ENCODE measurements at regions not wholly inside any gene's neighbourhood (a gene's known extent, or its start where the extent isn't known, plus 50 kb on each side); places are given as distances from the start of the nearest gene placed in this dataset.

GRCh38 chr5:68353605-68354004 lies 138.0 kb downstream of the PIK3R1 start:
- TF ChIP-seq CBFB (CRISPR knock-in tag; IDR thresholded peaks at IDR 0.05), result no peak
- TF ChIP-seq CREB1 (IDR thresholded peaks at IDR 0.05), result no peak
- no peak for TF ChIP-seq CREB1 (CRISPR knock-in tag; IDR thresholded peaks at IDR 0.05)
- no peak for TF ChIP-seq NR1H2 (CRISPR knock-in tag; IDR thresholded peaks at IDR 0.05)
- no peak for TF ChIP-seq NFYB (IDR thresholded peaks at IDR 0.05; ENCODE audit: extremely low read depth, insufficient read length)

Data from K562 (cell line).